ENCODE measurements at regions not wholly inside any gene's neighbourhood (a gene's known extent, or its start where the extent isn't known, plus 50 kb on each side); places are given as distances from the start of the nearest gene placed in this dataset.
"Not testable (repeated sequence)": the region's sequence is repeated elsewhere in the genome, so short reads cannot be mapped to it uniquely, and the experiment has no call there.

- H3K4me3 ChIP-seq (ENCODE audit: low read depth, low read length), result no peak overlapping the region
- DNase-seq (ENCODE audit: low read depth), result no peak
- TF ChIP-seq, protein P1, sequence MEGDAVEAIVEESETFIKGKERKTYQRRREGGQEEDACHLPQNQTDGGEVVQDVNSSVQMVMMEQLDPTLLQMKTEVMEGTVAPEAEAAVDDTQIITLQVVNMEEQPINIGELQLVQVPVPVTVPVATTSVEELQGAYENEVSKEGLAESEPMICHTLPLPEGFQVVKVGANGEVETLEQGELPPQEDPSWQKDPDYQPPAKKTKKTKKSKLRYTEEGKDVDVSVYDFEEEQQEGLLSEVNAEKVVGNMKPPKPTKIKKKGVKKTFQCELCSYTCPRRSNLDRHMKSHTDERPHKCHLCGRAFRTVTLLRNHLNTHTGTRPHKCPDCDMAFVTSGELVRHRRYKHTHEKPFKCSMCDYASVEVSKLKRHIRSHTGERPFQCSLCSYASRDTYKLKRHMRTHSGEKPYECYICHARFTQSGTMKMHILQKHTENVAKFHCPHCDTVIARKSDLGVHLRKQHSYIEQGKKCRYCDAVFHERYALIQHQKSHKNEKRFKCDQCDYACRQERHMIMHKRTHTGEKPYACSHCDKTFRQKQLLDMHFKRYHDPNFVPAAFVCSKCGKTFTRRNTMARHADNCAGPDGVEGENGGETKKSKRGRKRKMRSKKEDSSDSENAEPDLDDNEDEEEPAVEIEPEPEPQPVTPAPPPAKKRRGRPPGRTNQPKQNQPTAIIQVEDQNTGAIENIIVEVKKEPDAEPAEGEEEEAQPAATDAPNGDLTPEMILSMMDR (conservative IDR thresholded peaks at IDR 0.05; ENCODE audit: low read depth, low read length), result no peak
These were observed 702.6 kb upstream of the CDH8 start for GRCh38 chr16:62738666-62739460.

DNA sequence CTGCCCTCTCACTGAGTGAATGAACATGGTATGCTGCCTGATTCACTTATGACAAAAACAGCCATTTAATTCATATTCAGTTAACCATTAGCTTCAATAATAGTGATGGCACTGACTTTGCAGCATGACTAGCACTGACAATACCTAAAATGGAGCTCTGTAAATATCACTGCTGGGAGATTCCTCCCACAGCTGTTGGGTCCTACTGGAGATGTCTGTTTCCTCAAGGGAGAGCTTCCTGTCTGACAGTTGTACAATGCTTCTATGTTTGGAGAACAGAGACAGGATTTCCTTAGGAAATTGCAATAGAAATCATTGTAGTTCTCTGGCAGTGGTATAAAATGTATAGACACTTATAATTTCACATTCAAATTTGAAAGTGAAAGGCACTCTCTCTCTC is 695.9 kb upstream of the CDH8 start:
- TF ChIP-seq, protein P1 (conservative IDR thresholded peaks at IDR 0.05; ENCODE audit: low read depth, low read length), result no peak
- H3K4me3 ChIP-seq (ENCODE audit: low read depth, low read length), result no peak overlapping the region
- no peak for DNase-seq (ENCODE audit: low read depth)

GRCh38 chr16:62724670-62725269 is 688.5 kb upstream of the CDH8 start:
- not testable (repeated sequence) for DNase-seq (ENCODE audit: low read depth)

GRCh38 chr16:62720651-62721050 is 684.4 kb upstream of the CDH8 start:
- DNase-seq (ENCODE audit: low read depth), result no peak
- TF ChIP-seq, protein P1 (conservative IDR thresholded peaks at IDR 0.05; ENCODE audit: low read depth, low read length), result no peak
- H3K4me3 ChIP-seq (ENCODE audit: low read depth, low read length), result no peak overlapping the region

More at GRCh38 chr16:62724670-62725269, 688.5 kb upstream of the CDH8 start:
- not testable (repeated sequence) for H3K4me3 ChIP-seq (ENCODE audit: low read depth, low read length)

DNA sequence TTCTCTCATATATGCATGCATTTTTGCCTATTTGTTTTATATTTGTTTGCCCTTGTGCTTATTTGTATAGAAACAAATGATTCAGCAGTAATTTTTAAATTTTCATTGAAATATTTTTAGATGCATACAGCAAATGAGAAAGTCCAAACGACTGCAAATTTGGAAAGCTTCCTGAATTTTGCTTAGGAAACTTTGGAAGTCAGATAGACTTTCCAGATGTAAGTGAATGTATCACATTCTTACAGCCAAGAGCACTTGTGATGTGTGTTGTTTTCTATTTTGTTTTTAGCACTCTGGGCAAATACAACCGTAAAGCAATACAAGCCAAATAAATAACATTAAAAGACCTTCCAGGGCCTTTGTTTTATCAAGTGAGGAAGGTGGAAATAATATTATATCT is 680.8 kb upstream of the CDH8 start:
- no peak for DNase-seq (ENCODE audit: low read depth)
- TF ChIP-seq, protein P1 (conservative IDR thresholded peaks at IDR 0.05; ENCODE audit: low read depth, low read length), result no peak
- H3K4me3 ChIP-seq (ENCODE audit: low read depth, low read length), result no peak overlapping the region

DNA sequence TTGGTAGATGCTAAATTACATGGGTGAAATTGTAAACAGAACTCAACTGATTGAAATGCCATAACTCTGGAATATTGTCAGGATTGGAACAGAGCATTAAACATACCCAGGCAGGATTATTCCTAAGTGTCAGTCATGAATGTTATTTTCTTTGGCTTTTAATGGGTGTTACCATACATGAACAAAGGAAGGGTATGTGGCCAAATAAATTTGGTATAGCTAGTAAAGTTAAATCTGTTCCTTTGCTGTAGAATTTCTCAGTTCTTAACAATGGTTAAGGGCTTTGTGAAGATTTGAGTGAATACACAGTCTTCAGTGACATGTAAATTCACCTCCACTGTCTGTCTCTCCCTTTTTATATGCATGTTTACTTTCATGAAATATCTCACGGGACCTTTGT is 679.5 kb upstream of the CDH8 start:
- no peak for DNase-seq (ENCODE audit: low read depth)
- TF ChIP-seq, protein P1 (conservative IDR thresholded peaks at IDR 0.05; ENCODE audit: low read depth, low read length), result no peak
- no peak overlapping the region for H3K4me3 ChIP-seq (ENCODE audit: low read depth, low read length)

DNA sequence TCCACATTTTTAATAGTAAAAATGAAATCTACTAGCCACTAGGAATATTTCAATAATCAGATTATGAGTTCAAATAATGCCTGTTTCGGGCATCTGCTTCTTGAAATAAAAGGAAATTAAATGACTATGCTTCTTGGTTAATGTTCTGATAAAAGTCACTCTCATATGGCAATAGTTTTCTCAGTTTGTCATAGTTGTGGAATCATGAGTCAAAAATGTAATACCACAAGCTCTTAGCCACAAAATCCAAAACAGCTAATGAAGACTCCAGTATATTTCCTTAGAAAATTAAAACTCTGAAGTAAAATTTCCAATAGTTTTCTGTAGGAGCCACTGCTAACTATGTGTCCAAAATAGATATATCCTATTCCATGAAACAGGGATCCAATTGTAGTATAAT is 676.3 kb upstream of the CDH8 start:
- H3K4me3 ChIP-seq (ENCODE audit: low read depth, low read length), result no peak overlapping the region
- no peak for DNase-seq (ENCODE audit: low read depth)
- TF ChIP-seq, protein P1 (conservative IDR thresholded peaks at IDR 0.05; ENCODE audit: low read depth, low read length), result no peak
